Panc1 (cell line): ENCODE measurements at regions not wholly inside any gene's neighbourhood (a gene's known extent, or its start where the extent isn't known, plus 50 kb on each side); places are given as distances from the start of the nearest gene placed in this dataset.

ENCODE experiments used
- ATAC-seq: fragments of 200-7000 bp; cut with Tn5 transposase; 2 replicates; pipeline ENCODE4 v1.9.1; 2020; ENCODE audit warnings: mild to moderate bottlenecking, moderate library complexity
- BruUV-seq: library from RNA; stranded (reverse); fragments of 400-500 nt; replicated peaks from 2 replicates; lab custom pipeline; 2021; lab: Mats Ljungman, UMichigan
- CTCF ChIA-PET: fragments of 300-600 bp; sonication (Branson Sonifier 250); formaldehyde crosslinking; loops from one replicate; lab custom pipeline; 2022; ENCODE audit warnings: antibody characterized with exemption; lab: Charles Lee
- POLR2A ChIA-PET: fragments of 300-600 bp; sonication (Branson Sonifier 250); formaldehyde crosslinking; loops from one replicate; lab custom pipeline; 2022; ENCODE audit warnings: antibody characterized with exemption; lab: Charles Lee
- DNase-seq: peaks from one replicate; pipeline ENCODE4 v3.0.0-alpha.2; 2010; ENCODE audit warnings: low read depth, low spot score
- H3K27ac ChIP-seq: 2 replicates; pipeline ENCODE4 v1.5.1; 2011; ENCODE audit warnings: mild to moderate bottlenecking, low read length, inconsistent platforms
- H3K27me3 ChIP-seq: fragments of 200-500 bp; sonication (Bioruptor generic); 2 replicates; pipeline ENCODE4 v1.6.0; 2014; ENCODE audit warnings: low read length, inconsistent platforms; ENCODE audit not compliant: control insufficient read depth, insufficient read depth
- H3K36me3 ChIP-seq: fragments of 200-500 bp; sonication (Bioruptor generic); 2 replicates; pipeline ENCODE4 v1.5.1; 2014; ENCODE audit warnings: inconsistent platforms, mild to moderate bottlenecking, low read length, moderate library complexity; ENCODE audit not compliant: control insufficient read depth, insufficient read depth
- H3K4me1 ChIP-seq: 2 replicates; pipeline ENCODE4 v1.5.1; 2011; ENCODE audit warnings: inconsistent platforms, mild to moderate bottlenecking, low read length, moderate library complexity; ENCODE audit not compliant: control insufficient read depth, insufficient read depth
- H3K4me3 ChIP-seq, 2 experiments: 2 replicates each; pipeline ENCODE4 v1.5.1; 2011 to 2012; ENCODE audit warnings: low read depth in 2 of 2, low read length in 2 of 2, mild to moderate bottlenecking in 2 of 2, inconsistent platforms in 1 of 2, moderate library complexity in 1 of 2
- H3K9me3 ChIP-seq: fragments of 200-500 bp; sonication (Bioruptor generic); 2 replicates; pipeline ENCODE4 v1.5.1; 2014; ENCODE audit warnings: low read depth, mild to moderate bottlenecking, inconsistent platforms, low read length, moderate library complexity; ENCODE audit not compliant: control insufficient read depth, insufficient read depth
- CTCF ChIP-seq: fragments of 450-650 bp; IDR thresholded peaks from 2 replicates; pipeline ENCODE4 v1.5.1; 2017; ENCODE audit warnings: mild to moderate bottlenecking
- POLR2AphosphoS5 ChIP-seq: IDR thresholded peaks from 2 replicates; pipeline ENCODE4 v1.6.1; 2012; ENCODE audit warnings: mild to moderate bottlenecking, low read depth, low read length, moderate library complexity
- REST ChIP-seq, 2 experiments: IDR thresholded peaks; 2 replicates each; pipeline ENCODE4 v1.6.1; 2011 to 2012; ENCODE audit warnings: low read depth in 2 of 2, control low read depth in 1 of 2, low read length in 1 of 2, mild to moderate bottlenecking in 1 of 2, moderate library complexity in 1 of 2; ENCODE audit not compliant: insufficient read depth in 1 of 2
- SIN3A ChIP-seq: IDR thresholded peaks from 2 replicates; pipeline ENCODE4 v1.6.1; 2012; ENCODE audit warnings: low read depth, mild to moderate bottlenecking, low read length, moderate library complexity, borderline replicate concordance; ENCODE audit not compliant: insufficient read depth
- TCF7L2 ChIP-seq: IDR thresholded peaks from 2 replicates; pipeline ENCODE4 v1.6.1; 2011; ENCODE audit warnings: mild to moderate bottlenecking, low read depth, low read length, inconsistent platforms
- in situ Hi-C: cut with HindIII; loops from 2 replicates; pipeline ENCODE4 v1.10.0; 2016; ENCODE audit warnings: low sequenced_read_pairs, low pct_unique_long_range_greater_than_20kb
- intact Hi-C: fragments of 100-400 bp; cut with micrococcal nuclease; formaldehyde crosslinking; loops from one replicate; pipeline ENCODE4 v1.10.0; 2022; ENCODE audit not compliant: unreplicated experiment

- ChIA-PET POLR2A (interaction anchor here (0.6 kb wide), 2 partner anchors 16 to 93 kb away, joined by 4 to 7 read pairs; no protein-coding TSS in a partner anchor), CTCF (interaction anchor here (0.8 kb wide), 1 partner anchor 20 kb away, joined by 4 read pairs; no protein-coding TSS in a partner anchor)
- ATAC-seq: no peak
Measured at GRCh38 chr17:77349976-77350830, 209.4 kb downstream of the SEC14L1 start.

GRCh38 chr17:77352441-77352840, 211.7 kb downstream of the SEC14L1 start:
- TF ChIP-seq SIN3A: no peak
- TF ChIP-seq REST (IDR thresholded peaks at IDR 0.05; ENCODE audit: insufficient read depth in 1 of 2, low read depth in 2 of 2, low read length in 1 of 2): no peak
- in situ Hi-C loops: no loop called here
- 0 out of 2 replicates have a peak, but pooled peaks cover 5% of the 10 kb centered on the region for H3K9me3 ChIP-seq
- ChIA-PET CTCF (no interaction called here), POLR2A (no interaction called here)
- no peak for ATAC-seq
- no peak for DNase-seq
- BruUV-seq: no TSS peak
- no peaks in the 10 kb centered on the region for H3K27me3 ChIP-seq
- peak overlapping the region; percentile 93; the same call in 1 of the 2 replicates for H3K27ac ChIP-seq
- H3K36me3 ChIP-seq: 0 out of 2 replicates have a peak, but pooled peaks cover 2% of the 10 kb centered on the region
- peaks cover 90% of the 10 kb centered on the region for H3K4me1 ChIP-seq
- intact Hi-C loops: no loop called here
- no peak overlapping the region for H3K4me3 ChIP-seq

More at GRCh38 chr17:77349976-77350830, 209.4 kb downstream of the SEC14L1 start:
- no peak for DNase-seq
- Histone ChIP-seq H3K4me3 (no peak overlapping the region), H3K27ac (peak overlapping the region; percentile 12), H3K4me1 (peaks cover 71% of the 10 kb centered on the region), H3K9me3 (no peaks in the 10 kb centered on the region), H3K36me3 (0 out of 2 replicates have a peak, but pooled peaks cover 2% of the 10 kb centered on the region), H3K27me3 (no peaks in the 10 kb centered on the region)
- in situ Hi-C loops: no loop called here
- TF ChIP-seq CTCF: no peak
- TF ChIP-seq POLR2AphosphoS5: 0 out of 2 replicates have a peak, but pooled peaks have one; percentile 2
- no TSS peak for BruUV-seq
- intact Hi-C loops: no loop called here

DNA sequence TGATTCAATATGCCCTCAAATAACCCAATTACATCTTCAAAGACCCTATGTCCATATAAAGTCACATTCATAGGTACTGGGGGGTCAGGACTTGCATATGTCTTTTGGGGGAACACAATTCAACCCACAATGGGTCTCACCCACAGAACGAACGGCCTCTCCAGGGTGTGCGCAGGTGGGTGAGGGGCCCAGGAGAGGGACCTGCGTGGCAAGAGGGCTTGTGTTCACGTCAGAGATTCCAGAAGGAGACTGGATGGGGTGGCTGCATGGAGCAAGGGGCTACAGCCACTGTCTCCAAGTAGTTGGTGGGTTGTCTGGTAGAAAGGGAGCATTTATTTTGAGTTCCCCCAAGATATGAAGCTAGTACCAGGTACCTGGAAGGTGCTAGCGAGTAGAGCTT, 212.2 kb downstream of the SEC14L1 start:
- POLR2A ChIA-PET: no interaction called here
- 0 out of 2 replicates have a peak, but pooled peaks cover 5% of the 10 kb centered on the region for H3K9me3 ChIP-seq
- intact Hi-C loops: no loop called here
- CTCF ChIA-PET: interaction anchor here (0.5 kb wide), 1 partner anchor 478 kb away, joined by 4 read pairs; no protein-coding TSS in a partner anchor
- 0 out of 2 replicates have a peak, but pooled peaks cover 2% of the 10 kb centered on the region for H3K36me3 ChIP-seq
- no peak overlapping the region for H3K4me3 ChIP-seq
- DNase-seq (no peak), ATAC-seq (no peak)
- H3K27ac ChIP-seq: peak overlapping the region; percentile 93
- TF ChIP-seq REST (IDR thresholded peaks at IDR 0.05; ENCODE audit: insufficient read depth in 1 of 2, low read depth in 2 of 2, low read length in 1 of 2): no peak
- no peak for TF ChIP-seq POLR2AphosphoS5
- no peak for TF ChIP-seq CTCF
- TF ChIP-seq TCF7L2: no peak
- no peak for TF ChIP-seq SIN3A
- peaks cover 84% of the 10 kb centered on the region for H3K4me1 ChIP-seq
- in situ Hi-C loops: no loop called here
- no peaks in the 10 kb centered on the region for H3K27me3 ChIP-seq
- no TSS peak for BruUV-seq
